Esophagus (tissue), 2 donors: ENCODE measurements at regions not wholly inside any gene's neighbourhood (a gene's known extent, or its start where the extent isn't known, plus 50 kb on each side); places are given as distances from the start of the nearest gene placed in this dataset.

Experiments used
- H3K27ac ChIP-seq, 2 donors: one replicate each; pipeline ENCODE4 v1.5.1; 2013; ENCODE audit warnings: low read depth in 2 of 2, mild to moderate bottlenecking in 2 of 2, inconsistent platforms in 1 of 2, low read length in 1 of 2, moderate library complexity in 1 of 2
- H3K27me3 ChIP-seq, 2 donors: one replicate each; pipeline ENCODE4 v1.6.1; 2013; ENCODE audit warnings: low read length in 2 of 2, control low read depth in 1 of 2, mild to moderate bottlenecking in 1 of 2; ENCODE audit not compliant: insufficient read depth in 2 of 2, control insufficient read depth in 1 of 2
- H3K36me3 ChIP-seq, 2 donors: one replicate each; pipeline ENCODE4 v1.6.1; 2013; ENCODE audit warnings: low read length in 1 of 2; ENCODE audit not compliant: control insufficient read depth in 2 of 2, insufficient read depth in 2 of 2
- H3K4me1 ChIP-seq, 2 donors: one replicate each; pipeline ENCODE4 v1.6.1; 2013; ENCODE audit warnings: low read length in 1 of 2; ENCODE audit not compliant: control insufficient read depth in 2 of 2, insufficient read depth in 2 of 2
- H3K4me3 ChIP-seq, 2 donors: one replicate each; pipeline ENCODE4 v1.5.1; 2013; ENCODE audit warnings: low read length in 2 of 2, mild to moderate bottlenecking in 2 of 2, low read depth in 1 of 2, moderate library complexity in 1 of 2
- H3K9me3 ChIP-seq, 2 donors: one replicate each; pipeline ENCODE4 v1.6.1; 2013; ENCODE audit warnings: mild to moderate bottlenecking in 2 of 2, low read depth in 1 of 2, low read length in 1 of 2, moderate library complexity in 1 of 2; ENCODE audit not compliant: control insufficient read depth in 2 of 2, insufficient read depth in 1 of 2
- WGBS, 2 donors: extraction: QIAGEN DNeasy Blood & Tissue Kit; methylation state at CpG; one replicate each; pipeline ENCODE4 v1.1.7; 2013; 5-methylcytosine and 5-hydroxymethylcytosine counted together
- donor health status: healthy with polysubstance abuse.
- donor health status: Bipolar disorder and iron deficiency.

DNA sequence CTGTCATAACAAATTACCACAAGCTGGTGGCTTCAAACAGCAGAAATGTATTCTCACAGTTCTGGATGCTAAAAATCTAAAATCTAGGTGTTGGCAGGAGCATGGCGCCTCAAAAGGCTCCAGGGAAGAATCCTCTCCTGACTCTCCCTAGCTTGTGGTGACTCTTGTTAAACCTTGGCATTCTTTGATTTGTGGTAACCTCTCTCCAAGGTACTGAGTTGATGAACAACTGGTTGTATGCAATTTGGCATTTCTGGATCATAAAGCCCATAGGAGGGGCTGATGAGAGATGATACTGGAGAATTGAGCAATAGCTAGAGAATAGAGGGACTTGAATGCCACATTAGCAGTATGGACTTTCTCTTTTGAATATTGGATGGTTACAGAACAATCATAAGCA lies 821.8 kb downstream of the TBL1XR1 start:
- Histone ChIP-seq H3K9me3 (no peaks in the 10 kb centered on the region), H3K36me3 (no peaks in the 10 kb centered on the region), H3K27me3 (no peaks in the 10 kb centered on the region), H3K4me3 (no peak overlapping the region), H3K27ac (no peak overlapping the region), H3K4me1 (no peaks in the 10 kb centered on the region)
- 88 to 93% methylated on average over 1 of the region's 1 CpG for WGBS, 2 donors

DNA sequence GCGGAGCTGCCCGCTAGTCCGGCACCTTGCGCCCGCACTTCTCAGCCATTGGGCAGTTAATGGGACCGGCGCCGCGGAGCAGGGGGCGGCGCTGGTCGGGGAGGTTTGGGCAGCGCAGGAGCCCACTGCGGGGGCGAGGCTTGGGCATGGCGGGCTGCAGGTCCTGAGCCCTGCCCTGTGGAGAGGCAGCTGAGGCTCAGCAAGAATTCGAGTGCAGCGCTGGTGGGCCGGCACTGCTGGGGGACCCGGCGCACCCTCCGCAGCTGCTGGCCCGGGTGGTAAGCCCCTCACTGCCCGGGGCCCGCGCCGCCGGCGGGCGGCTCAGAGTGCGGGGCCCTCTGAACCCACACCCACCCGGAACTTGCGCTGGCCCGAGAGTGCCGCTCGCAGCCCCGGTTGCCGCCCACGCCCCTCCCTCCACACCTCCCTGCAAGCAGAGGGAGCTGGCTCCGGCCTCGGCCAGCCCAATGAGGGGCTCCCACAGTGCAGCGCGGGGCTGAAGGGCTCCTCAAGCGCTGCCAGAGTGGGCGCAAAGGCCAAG lies 835.0 kb downstream of the TBL1XR1 start:
- H3K4me1 ChIP-seq, result no peaks in the 10 kb centered on the region
- H3K9me3 ChIP-seq, result peaks cover 0 to 3% of the 10 kb centered on the region in 2 donors
- no peak overlapping the region for H3K4me3 ChIP-seq
- no peak overlapping the region for H3K27ac ChIP-seq
- 84 to 94% methylated on average over 34 to 45 of the region's 45 CpGs for WGBS, 2 donors
- no peaks in the 10 kb centered on the region for H3K36me3 ChIP-seq
- no peaks in the 10 kb centered on the region for H3K27me3 ChIP-seq

DNA sequence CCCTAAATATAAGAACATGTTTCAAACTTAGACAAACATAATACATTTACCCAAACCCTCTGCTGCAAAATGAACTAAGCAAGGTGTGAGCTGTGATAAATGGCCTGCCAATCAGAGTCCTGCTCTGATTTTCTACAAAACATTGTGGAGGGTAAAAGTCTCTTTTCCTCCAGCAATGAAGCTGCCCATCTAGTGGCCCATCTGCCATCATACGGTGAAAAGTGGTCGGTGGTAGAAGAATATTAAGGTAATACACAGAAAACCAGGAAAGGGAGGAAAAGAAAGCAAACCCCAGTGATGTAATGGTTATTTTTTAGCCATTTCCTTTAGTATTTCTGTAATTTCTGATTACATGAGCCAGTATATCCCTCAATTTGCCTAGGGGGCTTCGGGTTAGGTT lies 838.1 kb downstream of the TBL1XR1 start:
- WGBS, 2 donors, result 72 to 77% methylated on average over 3 of the region's 3 CpGs
- Histone ChIP-seq H3K4me3 (no peak overlapping the region), H3K9me3 (peaks cover 0 to 3% of the 10 kb centered on the region in 2 donors), H3K36me3 (no peaks in the 10 kb centered on the region), H3K27me3 (no peaks in the 10 kb centered on the region), H3K4me1 (no peaks in the 10 kb centered on the region), H3K27ac (no peak overlapping the region)

DNA sequence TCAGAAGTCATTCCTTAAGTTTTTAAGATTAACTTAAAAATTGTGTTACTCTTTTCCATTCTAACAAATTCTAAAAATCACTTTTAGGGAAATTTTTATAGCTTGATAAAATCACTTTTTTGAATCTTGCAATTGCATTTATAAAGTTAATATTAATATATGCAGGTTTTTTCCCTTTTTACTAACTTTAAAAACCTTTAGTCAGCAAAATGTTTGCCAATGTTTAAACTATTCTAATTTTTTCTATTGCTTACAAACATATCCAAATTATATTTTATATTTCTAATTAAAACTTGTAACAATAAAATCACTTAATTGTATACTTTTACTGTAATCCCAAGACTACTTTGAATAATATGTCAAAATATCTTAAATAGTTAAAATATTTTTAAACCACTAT lies 839.4 kb downstream of the TBL1XR1 start:
- H3K4me3 ChIP-seq, result no peak overlapping the region
- no peaks in the 10 kb centered on the region for H3K36me3 ChIP-seq

DNA sequence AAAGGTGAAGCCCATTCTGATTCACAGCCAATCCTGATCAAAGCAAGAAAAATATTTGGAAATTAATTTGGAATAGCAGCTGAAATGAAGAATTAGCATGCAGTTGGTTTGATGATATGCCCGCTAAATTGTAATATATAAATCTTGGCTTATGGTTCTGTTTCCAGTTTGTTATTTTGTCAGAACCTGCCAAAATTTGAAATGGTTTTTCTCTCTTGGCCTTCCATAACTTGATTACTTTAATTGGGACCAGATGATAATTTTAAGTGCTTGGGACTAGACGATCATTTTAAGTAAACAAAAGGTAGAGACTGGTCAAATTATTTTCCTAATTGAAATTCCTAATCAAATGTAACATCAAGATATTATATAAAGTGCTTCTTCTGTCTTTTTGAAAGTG lies 842.4 kb downstream of the TBL1XR1 start:
- Histone ChIP-seq H3K4me1 (no peaks in the 10 kb centered on the region), H3K4me3 (no peak overlapping the region), H3K36me3 (no peaks in the 10 kb centered on the region), H3K27me3 (no peaks in the 10 kb centered on the region), H3K27ac (no peak overlapping the region), H3K9me3 (no peaks in the 10 kb centered on the region)
- WGBS, 2 donors, result 60 to 63% methylated on average over 2 of the region's 2 CpGs

More for the DNA sequence above, 839.4 kb downstream of the TBL1XR1 start:
- Histone ChIP-seq H3K27ac (no peak overlapping the region), H3K9me3 (peaks cover 0 to 3% of the 10 kb centered on the region in 2 donors), H3K27me3 (no peaks in the 10 kb centered on the region), H3K4me1 (no peaks in the 10 kb centered on the region)

DNA sequence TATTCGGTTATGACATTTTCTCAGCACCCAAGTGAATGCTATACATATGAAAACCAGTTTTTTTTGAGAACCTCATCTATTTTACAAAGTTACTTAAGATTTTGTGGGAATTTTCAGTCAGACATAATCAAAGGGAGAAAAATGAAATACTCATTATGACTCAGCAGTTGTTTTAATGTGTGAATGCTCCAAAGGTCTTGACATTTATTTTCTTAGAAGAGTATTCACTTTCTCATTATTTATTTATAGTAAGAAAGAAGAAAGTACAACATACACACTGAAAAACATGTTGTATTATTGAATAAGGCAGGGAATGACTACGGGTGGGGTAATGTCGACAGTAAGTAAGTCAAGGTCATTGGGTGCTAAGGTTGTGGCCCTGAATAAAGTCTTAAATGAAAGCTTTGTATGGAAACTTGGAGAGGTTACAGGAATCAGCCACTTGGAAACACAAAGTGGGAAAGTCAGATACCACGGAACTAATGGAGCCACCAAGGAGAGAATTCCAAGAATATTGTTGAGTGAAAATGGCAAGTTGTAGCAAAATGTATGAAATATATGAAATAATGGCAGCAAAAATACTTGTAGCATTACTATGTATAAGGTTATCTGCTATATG lies 844.5 kb downstream of the TBL1XR1 start:
- Histone ChIP-seq H3K4me3 (no peak overlapping the region), H3K27me3 (no peaks in the 10 kb centered on the region), H3K9me3 (no peaks in the 10 kb centered on the region), H3K4me1 (no peaks in the 10 kb centered on the region), H3K36me3 (no peaks in the 10 kb centered on the region), H3K27ac (no peak overlapping the region)
- 44 to 49% methylated on average over 4 of the region's 4 CpGs for WGBS, 2 donors

DNA sequence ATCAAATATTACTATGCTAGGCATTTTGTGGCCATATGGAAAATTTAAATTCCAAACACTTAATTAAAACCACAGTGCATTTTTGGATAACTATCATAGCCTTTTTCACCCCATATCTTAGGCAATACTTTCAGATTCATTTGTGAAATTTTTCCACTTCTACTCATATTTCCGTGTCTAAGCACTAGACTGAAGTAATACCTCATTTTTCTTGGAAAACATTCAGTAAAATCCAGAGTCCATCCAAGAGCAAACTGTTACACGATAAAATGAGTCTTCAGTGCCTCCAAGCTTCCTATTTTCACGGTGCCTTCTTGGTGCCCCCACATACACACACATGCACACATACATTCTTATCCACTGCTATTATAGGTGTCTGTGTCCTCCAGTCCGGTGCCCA lies 845.9 kb downstream of the TBL1XR1 start:
- Histone ChIP-seq H3K27me3 (no peaks in the 10 kb centered on the region), H3K4me3 (no peak overlapping the region), H3K9me3 (no peaks in the 10 kb centered on the region), H3K27ac (no peak overlapping the region), H3K4me1 (no peaks in the 10 kb centered on the region), H3K36me3 (no peaks in the 10 kb centered on the region)
- WGBS, 2 donors, result 71 to 74% methylated on average over 4 of the region's 4 CpGs

DNA sequence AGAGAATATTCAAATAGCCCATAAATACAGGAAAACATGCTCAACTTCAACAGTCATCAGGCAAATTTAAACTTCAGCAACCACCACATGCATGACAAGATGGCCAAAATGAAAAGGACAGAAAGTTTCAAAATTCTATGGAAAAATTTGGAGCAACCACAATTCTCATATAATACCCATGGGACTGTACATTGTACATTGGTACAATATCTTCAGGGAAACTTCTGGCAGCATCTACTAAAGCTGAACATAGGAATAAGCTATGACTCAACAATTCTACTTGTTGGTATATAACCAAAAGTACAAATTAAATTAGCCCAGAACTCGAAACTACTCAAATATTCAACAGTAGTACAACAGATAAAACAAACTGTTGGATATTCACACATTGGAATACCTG lies 847.6 kb downstream of the TBL1XR1 start:
- no peaks in the 10 kb centered on the region for H3K27me3 ChIP-seq
- H3K27ac ChIP-seq, result no peak overlapping the region
- 54 to 58% methylated on average over 1 of the region's 1 CpG for WGBS, 2 donors
- no peaks in the 10 kb centered on the region for H3K4me1 ChIP-seq
- no peak overlapping the region for H3K4me3 ChIP-seq
- H3K36me3 ChIP-seq, result no peaks in the 10 kb centered on the region
- H3K9me3 ChIP-seq, result no peaks in the 10 kb centered on the region

DNA sequence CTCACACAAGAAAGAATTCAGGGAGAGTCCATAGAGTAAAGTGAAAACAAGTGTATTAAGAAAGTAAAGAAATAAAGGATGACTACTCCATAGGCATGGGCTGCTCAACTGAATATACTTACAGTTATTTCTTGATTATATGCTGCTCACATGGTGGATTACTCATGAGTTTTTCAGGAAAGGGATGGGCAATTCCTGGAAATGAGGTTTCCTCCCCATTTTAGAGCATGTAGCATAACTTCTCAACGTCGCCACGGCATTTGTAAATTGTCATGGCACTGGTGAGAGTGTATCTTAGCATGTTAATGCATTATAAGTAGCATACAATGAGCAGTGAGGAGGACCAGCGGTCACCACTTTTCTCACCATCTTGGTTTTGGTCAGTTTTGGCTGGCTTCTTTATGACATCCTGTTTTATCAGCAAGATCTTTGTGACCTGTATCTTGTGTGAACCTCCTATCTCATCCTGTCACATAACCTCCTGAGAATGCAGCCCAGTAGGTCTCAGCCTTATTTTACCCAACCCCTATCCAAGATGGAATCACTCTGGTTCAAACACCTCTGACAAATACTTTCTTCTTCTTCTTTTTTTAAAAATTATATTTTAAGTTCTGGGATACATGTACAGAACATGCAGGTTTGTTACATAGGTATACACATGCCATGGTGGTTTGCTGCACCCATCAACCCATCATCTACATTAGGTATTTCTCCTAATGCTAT lies 849.7 kb downstream of the TBL1XR1 start:
- WGBS, 2 donors, result 65 to 72% methylated on average over 4 of the region's 4 CpGs
- no peaks in the 10 kb centered on the region for H3K4me1 ChIP-seq
- no peaks in the 10 kb centered on the region for H3K27me3 ChIP-seq
- no peak overlapping the region for H3K4me3 ChIP-seq
- H3K36me3 ChIP-seq, result no peaks in the 10 kb centered on the region
- no peak overlapping the region for H3K27ac ChIP-seq
- no peaks in the 10 kb centered on the region for H3K9me3 ChIP-seq

DNA sequence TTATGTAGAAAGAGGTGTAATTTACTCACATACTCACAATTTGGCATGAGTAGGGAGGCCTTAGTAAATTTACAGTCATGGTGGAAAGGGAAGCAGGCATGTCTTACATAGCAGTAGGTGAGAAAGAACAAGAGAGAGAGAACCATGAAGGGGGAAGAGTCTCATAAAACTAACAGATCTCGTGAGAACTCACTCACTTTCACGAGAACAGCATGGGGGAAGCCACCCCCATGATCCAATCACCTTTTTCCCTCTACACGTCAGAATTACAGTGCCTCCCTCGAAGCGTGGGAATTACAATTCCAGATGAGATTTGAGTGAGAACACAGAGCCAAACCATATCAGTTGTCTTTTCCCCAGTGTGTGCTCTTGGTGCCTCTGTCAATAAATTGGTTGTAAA lies 855.3 kb downstream of the TBL1XR1 start:
- H3K27ac ChIP-seq, result no peak overlapping the region
- no peak overlapping the region for H3K4me3 ChIP-seq
- WGBS, 2 donors, result 79 to 89% methylated on average over 5 of the region's 5 CpGs

More for the DNA sequence above, 855.3 kb downstream of the TBL1XR1 start:
- no peaks in the 10 kb centered on the region for H3K36me3 ChIP-seq
- H3K9me3 ChIP-seq, result no peaks in the 10 kb centered on the region
- H3K4me1 ChIP-seq, result no peaks in the 10 kb centered on the region
- no peaks in the 10 kb centered on the region for H3K27me3 ChIP-seq
